Activated gamma-delta T cell (primary cell): ENCODE measurements at regions not wholly inside any gene's neighbourhood (a gene's known extent, or its start where the extent isn't known, plus 50 kb on each side); places are given as distances from the start of the nearest gene placed in this dataset.

Source experiments
- DNase-seq: peaks from one replicate; lab custom pipeline; 2025; lab: John Stamatoyannopoulos, UW

DNA sequence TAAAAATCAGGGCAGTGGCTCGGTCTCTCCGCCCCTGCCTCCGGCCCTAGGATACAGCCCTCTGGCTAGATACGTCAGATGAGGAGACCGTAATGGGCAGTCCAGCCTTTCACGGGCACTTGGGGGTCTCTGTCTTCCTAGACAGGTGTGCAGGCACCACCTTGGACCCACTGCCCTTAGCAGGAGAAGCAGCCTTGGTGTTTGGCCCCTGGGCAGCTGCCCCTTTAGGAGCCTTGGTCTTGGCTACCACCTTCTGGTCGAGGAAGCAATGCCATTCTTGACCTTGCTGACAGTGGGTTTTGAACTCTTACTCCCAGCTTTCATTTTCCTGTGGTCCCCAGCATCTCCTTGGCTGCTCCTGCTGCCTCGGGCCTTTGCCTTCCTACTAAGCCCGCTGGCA lies 149.7 kb upstream of the FRMD4B start:
- no peak for DNase-seq

DNA sequence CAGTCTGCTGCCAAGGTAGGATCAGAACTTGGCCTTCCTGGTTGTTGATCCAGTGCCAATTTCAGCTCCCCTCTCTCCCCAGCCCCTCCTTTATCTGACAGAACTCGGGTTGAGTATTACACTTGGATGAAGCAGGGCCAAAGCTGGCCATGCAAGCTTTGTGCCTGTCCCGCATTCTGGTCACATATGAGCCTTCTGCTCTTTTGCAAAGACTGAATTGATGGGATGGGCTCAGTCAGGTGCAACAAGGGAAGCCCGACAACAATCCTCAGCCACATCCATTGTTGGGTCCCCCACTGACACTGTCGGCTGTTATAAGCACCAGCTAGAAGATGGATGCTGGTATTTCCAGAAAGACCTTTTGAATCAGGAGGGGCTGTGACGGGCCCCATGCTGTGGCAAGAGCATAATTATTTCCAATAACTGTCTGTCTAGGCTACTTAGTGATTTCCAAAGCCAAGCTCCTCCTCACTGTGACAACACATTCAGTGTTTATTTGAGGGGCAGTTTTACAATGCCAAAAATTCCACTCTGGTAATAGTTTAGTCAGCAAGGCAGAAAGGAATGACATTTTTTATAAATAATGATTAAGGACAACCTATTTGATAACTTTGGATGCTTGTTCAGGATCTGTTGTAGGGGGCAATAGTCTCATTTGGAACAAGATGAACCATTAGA lies 146.8 kb upstream of the FRMD4B start:
- no peak for DNase-seq

- no peak for DNase-seq
Observed at GRCh38 chr3:69531576-69532546, 146.0 kb upstream of the FRMD4B start.

DNA sequence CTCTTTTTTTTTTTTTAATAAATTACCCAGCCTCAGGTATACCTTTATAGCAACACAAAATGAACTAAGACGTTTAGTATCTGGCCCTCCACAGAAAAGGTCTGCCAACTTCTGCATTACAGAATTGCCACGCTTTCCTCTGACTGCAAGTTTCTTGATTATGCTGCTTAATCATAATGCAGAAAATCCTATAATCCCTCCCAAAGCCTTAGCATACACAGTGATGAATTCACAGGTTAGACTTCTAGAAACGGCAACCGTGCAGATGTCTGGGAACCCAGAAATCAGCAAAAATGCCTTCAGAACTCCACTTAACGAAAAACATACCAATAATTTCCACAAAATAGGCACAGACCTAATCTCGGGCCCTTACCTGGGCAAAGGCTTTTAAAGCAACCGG lies 144.7 kb upstream of the FRMD4B start:
- DNase-seq: no peak

- DNase-seq: no peak
Observed at GRCh38 chr3:69527498-69527897, 141.6 kb upstream of the FRMD4B start.

DNA sequence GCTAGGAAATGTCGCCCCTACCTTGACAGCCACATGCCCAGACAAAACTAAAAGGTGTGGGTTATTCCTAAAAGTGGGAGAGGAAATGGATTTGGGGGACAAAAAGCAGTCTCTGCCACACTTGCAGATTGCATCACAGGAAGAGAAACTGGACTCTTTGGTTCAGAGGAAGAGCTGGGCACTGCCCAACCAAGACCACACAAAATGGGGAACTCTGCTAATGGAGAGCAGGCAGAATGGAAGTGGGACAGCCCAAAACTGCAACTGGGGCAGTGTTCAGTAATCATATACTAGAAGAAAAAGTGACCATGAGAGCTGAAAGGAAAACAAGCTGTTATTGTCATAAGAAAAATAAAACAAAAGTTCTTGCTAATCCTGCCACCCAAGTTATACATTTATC lies 138.9 kb upstream of the FRMD4B start:
- no peak for DNase-seq

DNA sequence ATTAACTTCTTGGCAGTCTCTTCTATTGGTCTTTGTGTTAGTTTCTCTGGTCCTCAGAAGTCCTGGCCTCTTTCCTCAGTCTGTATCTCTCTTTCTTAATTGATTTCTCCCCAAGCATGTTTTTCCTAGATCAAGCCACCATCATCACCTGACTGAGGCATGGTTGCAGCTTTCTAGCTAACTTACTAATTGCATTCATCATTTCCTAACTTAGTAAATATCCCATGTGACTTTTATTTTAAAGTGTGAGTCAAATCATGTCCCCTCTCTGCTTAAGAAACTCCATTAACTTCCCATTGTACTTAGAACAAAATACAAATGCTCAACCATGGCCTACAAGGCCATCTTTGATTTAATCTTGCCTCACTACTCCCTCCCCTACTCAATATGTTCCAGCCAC lies 135.4 kb upstream of the FRMD4B start:
- DNase-seq: no peak

- DNase-seq: no peak
Observed at GRCh38 chr3:69511361-69511760, 125.5 kb upstream of the FRMD4B start.

GRCh38 chr3:69510481-69511030 lies 124.7 kb upstream of the FRMD4B start:
- DNase-seq: no peak

- DNase-seq: no peak
Observed at GRCh38 chr3:69509288-69509687, 123.4 kb upstream of the FRMD4B start.

DNA sequence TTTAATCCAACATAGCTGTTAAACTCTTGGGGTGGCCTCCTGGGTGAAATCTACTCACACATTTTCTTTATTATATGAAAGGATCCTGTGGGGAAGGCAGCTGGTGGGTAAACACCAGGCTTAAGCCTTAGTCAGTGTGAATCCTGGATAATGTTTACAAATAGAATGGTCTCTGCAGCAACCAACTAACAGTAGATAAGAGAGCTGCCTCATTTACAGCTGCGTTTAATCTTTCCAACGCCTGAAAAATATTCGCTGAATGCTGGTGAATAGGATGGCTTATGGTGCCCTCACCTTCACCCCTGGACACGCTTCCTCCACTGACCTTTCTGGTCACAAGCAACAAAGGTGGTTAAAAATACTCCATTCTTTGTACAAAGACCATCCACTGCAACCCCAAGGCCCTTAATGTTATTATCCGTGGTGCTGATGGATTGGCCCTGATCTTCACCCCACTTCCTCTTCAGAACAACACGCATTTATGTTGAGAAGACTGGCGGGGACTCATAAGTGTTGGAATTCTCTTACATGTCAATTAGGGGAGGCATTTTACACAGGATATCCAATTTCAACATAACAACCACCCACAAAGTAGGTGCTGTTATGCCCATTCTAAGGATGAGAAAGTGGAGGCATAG lies 120.0 kb upstream of the FRMD4B start:
- DNase-seq: no peak

DNA sequence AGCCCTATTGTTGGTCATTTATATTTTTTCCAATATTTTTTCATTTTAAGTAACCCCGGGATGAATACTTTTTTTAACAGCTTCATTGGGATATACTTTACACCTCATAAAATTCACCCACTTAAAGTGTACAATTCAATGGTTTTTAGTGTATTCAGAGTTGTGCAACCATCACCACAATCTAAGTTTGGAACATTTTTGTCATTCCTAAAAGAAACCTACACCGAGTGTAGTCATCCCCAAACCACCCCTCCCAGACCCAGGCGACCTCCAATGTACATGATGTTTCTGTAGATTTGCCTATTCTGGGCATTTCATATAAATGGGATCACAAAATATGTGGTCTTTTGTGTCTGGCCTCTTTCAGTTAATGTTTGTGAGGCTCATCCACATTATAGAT lies 118.3 kb upstream of the FRMD4B start:
- DNase-seq: no peak

GRCh38 chr3:69500604-69501003 lies 114.7 kb upstream of the FRMD4B start:
- DNase-seq: no peak

DNA sequence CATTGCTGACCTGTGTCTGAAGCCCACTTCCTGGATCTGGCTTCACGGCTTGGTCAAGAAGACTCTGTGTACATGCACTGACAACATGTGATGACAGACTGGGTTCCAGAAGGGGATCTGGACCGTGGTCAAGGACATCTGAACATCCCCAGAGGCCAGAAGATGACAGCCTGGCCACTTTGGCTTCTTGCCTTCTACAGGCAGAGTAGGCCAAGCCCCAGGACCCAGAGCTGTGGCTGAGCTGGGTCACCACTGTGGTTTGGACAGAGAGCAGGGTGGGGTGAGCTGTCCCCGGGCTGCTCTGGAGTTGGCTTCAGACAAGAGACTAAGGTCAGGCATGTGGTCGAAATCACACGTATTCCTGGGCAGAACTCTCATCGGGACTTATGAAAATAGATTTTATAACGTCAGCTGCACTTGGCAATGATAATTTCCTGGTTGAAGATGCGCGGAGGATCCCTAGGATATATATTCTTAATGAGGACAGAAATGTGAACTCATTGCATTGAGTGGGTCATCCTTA lies 114.1 kb upstream of the FRMD4B start:
- no peak for DNase-seq

GRCh38 chr3:69499422-69499821 lies 113.5 kb upstream of the FRMD4B start:
- DNase-seq: no peak

GRCh38 chr3:69496856-69497255 lies 111.0 kb upstream of the FRMD4B start:
- no peak for DNase-seq

DNA sequence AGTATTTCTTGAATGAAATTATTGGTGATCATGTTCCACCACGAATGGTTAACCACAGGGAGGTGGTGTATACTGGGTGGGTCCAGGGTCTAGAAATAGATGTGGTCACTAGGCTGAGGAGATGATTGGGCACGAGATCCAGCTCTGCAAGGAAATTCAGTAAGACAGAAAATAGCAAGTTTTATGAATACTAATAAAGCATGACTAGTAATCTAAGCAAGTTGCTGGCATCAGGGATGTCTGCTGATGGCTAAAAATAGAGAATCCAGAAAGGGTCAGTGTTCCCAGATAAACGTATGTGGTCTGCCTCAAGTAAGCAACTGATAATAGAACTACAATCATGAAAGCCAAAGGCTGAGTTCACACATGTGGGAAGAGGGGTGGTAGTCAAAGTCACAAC lies 108.3 kb upstream of the FRMD4B start:
- DNase-seq: no peak

DNA sequence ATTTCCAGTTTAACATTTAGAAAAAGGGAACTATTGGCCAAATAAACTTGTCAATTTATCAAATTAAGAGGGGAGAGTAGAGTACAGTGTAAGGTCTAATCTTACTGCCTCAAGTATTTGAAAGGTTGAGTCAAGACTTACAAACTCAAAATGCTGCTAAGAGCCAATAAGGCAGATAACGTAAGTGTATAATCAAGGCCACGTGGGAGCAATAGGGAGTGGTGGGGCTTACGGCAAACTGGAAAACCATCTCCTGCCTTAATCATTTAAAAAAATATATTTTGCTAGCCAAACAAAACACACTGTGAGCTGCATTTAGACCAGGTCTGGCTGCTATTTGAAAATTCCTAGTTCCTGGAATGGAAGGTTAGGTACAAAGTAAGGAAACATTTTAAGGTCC lies 107.3 kb upstream of the FRMD4B start:
- DNase-seq: no peak

GRCh38 chr3:69491975-69492374 lies 106.1 kb upstream of the FRMD4B start:
- no peak for DNase-seq

DNA sequence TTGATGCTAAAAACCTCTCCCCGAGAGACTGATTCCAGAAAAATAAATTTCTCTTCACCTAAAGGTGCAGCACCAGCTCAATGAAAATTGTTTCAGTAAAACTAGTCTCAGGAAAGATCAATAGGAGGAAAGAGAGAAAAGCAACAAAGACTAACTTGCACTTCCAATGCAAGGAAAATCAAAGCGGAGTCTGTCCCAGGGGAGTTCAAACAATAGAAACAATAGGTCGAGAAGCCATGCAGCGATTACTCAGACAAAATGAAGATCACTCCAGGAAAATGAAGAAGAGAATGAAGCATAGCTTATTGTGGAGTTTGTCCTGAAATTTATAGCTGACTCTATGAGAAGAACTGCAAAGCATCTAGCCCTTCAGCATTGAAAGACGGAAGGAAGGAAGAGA lies 105.1 kb upstream of the FRMD4B start:
- DNase-seq: no peak

GRCh38 chr3:69490235-69490634 lies 104.3 kb upstream of the FRMD4B start:
- DNase-seq: no peak

- no peak for DNase-seq
Observed at GRCh38 chr3:69488026-69488425, 102.1 kb upstream of the FRMD4B start.
